Mucosa of descending colon (tissue), 3 donors: ENCODE measurements at regions not wholly inside any gene's neighbourhood (a gene's known extent, or its start where the extent isn't known, plus 50 kb on each side); places are given as distances from the start of the nearest gene placed in this dataset.

Experiments
- ATAC-seq: fragments of 200-7000 bp; cut with Tn5 transposase; one replicate; pipeline ENCODE4 v1.9.1; 2020; ENCODE audit warnings: mild to moderate bottlenecking, moderate library complexity
- DNase-seq, 3 donors: peaks; one replicate each; pipeline ENCODE4 v3.0.0-alpha.2; 2020
- H3K36me3 ChIP-seq: fragments of 200-600 bp; one replicate; pipeline ENCODE4 v1.8.0; 2021; ENCODE audit warnings: low read depth, mild to moderate bottlenecking
- H3K4me1 ChIP-seq: fragments of 200-600 bp; one replicate; pipeline ENCODE4 v1.8.0; 2021; ENCODE audit warnings: low read depth, mild to moderate bottlenecking
- H3K4me3 ChIP-seq: fragments of 200-600 bp; one replicate; pipeline ENCODE4 v1.8.0; 2021; ENCODE audit warnings: mild to moderate bottlenecking
- H3K9me3 ChIP-seq: fragments of 200-600 bp; one replicate; pipeline ENCODE4 v1.8.0; 2021; ENCODE audit warnings: mild to moderate bottlenecking
- intact Hi-C, 2 donors: fragments of 100-400 bp; cut with DNase I in 1 of 2; cut with micrococcal nuclease in 1 of 2; formaldehyde crosslinking; loops; one replicate each; pipeline versions ENCODE4 v1.11.0 to v1.11.1; 2022; cut with DNase I, micrococcal nuclease
- TF ChIP-seq, protein P1 (sequence below): fragments of 200-600 bp; IDR thresholded peaks from one replicate; pipeline ENCODE4 v1.8.0; 2022; ENCODE audit warnings: antibody characterized with exemption, mild to moderate bottlenecking
- donor health status: DM: no; HTN: no; CAD: no; lungs with moderate emphysema.
- donor health status: DM: no; HTN: no; CAD: no.
- donor health status: DM: no; HTN: yes; CAD: no.

DNA sequence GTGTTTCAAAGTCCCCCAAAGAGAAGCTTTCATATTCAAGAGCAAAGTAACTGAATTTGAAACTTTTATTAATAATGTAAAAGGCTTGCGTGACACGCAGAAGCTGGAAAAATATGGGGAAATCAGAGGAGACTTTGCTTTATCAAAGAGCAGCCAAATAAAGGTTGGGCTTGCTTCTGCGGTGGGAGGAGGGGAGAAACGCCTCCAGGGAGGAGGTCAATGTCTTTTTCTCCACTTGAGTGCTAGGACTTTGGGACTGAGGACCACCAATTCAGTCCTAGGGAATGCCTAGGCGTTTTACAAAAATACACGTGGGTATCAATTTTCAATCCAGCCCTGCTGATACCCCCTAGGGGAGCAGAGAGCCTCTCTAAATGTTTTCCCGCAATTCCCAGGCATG lies 60.9 kb upstream of the FZD10 start:
- intact Hi-C loops: no loop called here
- Histone ChIP-seq H3K36me3 (no peaks in the 10 kb centered on the region), H3K9me3 (no peaks in the 10 kb centered on the region), H3K4me3 (no peak overlapping the region), H3K4me1 (no peaks in the 10 kb centered on the region)
- no peak for DNase-seq
- ATAC-seq: no peak
- TF ChIP-seq, protein P1, sequence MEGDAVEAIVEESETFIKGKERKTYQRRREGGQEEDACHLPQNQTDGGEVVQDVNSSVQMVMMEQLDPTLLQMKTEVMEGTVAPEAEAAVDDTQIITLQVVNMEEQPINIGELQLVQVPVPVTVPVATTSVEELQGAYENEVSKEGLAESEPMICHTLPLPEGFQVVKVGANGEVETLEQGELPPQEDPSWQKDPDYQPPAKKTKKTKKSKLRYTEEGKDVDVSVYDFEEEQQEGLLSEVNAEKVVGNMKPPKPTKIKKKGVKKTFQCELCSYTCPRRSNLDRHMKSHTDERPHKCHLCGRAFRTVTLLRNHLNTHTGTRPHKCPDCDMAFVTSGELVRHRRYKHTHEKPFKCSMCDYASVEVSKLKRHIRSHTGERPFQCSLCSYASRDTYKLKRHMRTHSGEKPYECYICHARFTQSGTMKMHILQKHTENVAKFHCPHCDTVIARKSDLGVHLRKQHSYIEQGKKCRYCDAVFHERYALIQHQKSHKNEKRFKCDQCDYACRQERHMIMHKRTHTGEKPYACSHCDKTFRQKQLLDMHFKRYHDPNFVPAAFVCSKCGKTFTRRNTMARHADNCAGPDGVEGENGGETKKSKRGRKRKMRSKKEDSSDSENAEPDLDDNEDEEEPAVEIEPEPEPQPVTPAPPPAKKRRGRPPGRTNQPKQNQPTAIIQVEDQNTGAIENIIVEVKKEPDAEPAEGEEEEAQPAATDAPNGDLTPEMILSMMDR: no peak

DNA sequence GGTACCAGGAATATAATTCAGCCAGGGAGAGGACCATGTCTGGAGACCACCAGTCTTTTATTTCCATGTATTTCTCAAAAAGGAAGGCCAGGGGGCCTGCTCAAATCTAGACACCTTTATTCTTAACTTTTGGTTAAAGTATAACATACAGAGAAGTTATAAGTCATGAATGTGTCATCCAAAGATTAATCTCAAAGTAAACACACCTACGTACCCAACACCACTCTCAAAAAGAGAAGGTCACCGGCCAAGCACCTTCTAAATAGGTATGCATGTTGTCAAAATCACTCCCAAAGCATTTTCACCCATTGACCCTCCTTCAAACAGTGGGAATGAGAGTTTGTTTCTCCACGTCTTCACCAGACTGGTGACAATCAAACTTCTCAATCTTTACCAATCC lies 60.0 kb upstream of the FZD10 start:
- no peaks in the 10 kb centered on the region for H3K4me1 ChIP-seq
- no peak for DNase-seq
- TF ChIP-seq, protein P1: no peak
- intact Hi-C loops: no loop called here
- no peak for ATAC-seq
- no peaks in the 10 kb centered on the region for H3K9me3 ChIP-seq
- H3K36me3 ChIP-seq: no peaks in the 10 kb centered on the region
- no peak overlapping the region for H3K4me3 ChIP-seq

DNA sequence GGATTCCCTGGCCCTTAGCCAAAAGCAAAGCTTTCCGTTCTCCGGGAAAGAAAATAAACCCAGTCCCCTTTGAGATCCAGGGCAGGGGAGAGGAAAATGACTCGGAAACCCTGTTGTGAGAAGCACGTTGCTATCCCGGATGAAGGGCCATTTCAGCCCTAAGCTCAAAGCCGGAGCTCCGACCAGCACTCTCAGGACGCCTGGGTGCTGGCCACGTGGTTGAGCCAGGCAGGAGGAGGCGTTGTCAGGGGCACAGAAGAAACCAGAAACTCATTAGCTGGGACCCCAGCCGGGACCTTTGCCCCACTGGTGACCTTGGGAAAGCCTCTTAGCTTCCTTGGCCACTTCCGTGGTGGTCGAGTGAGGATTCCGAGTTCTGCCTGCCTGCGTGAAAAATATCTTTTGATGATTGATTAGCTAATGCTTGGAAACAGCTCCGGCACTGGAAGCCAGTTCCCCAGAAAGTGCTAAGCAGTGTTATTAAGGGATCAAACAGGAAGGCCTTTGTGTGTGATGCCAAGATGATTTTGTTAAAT lies 57.6 kb upstream of the FZD10 start:
- TF ChIP-seq, protein P1: no peak
- intact Hi-C loops: no loop called here
- Histone ChIP-seq H3K9me3 (no peaks in the 10 kb centered on the region), H3K36me3 (no peaks in the 10 kb centered on the region), H3K4me3 (no peak overlapping the region), H3K4me1 (no peaks in the 10 kb centered on the region)
- DNase-seq (no peak), ATAC-seq (no peak)

DNA sequence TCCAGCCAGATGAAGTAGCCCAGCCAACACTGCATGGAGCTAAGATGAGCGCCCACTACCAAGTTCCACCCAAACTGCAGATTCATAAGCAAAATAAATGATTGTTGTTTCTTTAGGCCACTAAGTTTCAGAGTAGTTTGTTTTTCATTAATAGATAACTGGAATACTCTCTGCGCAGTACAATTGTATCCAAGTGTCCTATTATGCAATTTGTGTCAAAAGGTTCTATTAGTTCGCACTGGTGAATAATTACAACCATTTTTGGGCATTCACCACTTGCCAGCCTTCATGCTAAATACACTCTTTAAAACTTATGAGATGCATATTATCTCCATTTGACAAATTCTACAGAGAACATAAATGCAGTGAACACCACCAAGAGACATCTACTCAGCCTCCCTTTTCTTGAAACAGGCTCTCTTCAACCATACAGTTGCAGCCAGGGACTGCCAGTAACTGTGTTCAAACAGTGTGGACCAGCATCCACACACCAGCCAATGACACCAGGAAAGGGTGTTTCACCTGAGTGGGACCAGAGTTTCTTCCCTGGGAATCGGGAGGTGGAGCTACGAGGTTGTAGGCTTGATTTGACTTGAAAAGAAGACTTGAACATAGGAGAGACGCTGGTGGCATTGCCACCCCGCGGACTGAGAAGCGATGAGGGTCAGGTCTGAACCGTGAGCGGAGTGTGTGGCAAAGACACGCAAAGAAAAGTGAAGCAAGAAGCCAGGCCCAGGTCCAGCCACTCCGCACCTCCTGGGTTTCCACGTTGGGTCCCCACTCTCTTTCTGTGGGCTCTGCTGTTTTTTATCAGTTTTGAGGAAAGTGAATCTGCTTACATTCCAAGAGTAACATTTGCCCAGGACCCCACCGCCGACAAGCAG lies 53.0 kb upstream of the FZD10 start:
- Histone ChIP-seq H3K4me3 (no peak overlapping the region), H3K36me3 (no peaks in the 10 kb centered on the region), H3K9me3 (no peaks in the 10 kb centered on the region), H3K4me1 (no peaks in the 10 kb centered on the region)
- DNase-seq (no peak), ATAC-seq (no peak)
- TF ChIP-seq, protein P1: no peak
- intact Hi-C loops: no loop called here

DNA sequence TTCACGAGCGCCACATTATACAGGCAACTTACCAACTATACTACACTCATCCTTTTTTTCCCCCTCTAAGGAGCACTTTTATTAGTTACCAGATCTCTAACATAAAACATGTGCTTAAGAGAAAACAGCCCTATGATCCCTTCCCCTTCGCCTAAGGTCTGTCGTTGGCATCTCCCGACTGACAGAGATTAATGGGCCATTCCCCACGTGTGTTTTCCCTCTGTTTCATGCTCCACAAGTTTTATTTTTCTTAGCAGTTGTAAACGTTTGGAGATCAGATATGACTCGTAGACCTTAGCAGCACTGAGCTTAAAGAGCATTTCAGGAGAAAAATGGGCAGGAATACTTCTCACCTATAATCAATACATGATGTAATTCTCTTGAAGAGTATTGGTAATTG lies 51.4 kb upstream of the FZD10 start:
- Histone ChIP-seq H3K36me3 (no peaks in the 10 kb centered on the region), H3K4me1 (no peaks in the 10 kb centered on the region), H3K9me3 (no peaks in the 10 kb centered on the region), H3K4me3 (no peak overlapping the region)
- intact Hi-C loops: no loop called here
- TF ChIP-seq, protein P1: no peak
- ATAC-seq (no peak), DNase-seq (no peak)
